Suprapubic skin (tissue), 4 donors: ENCODE measurements at regions not wholly inside any gene's neighbourhood (a gene's known extent, or its start where the extent isn't known, plus 50 kb on each side); places are given as distances from the start of the nearest gene placed in this dataset.
A peak's percentile ranks its signal among the peaks of the same experiment; 100 is the strongest.

Experiments used
- DNase-seq, 2 donors: peaks; one replicate each; pipeline ENCODE4 v3.0.0-alpha.2; 2019; ENCODE audit warnings: low spot score in 2 of 2
- H3K27ac ChIP-seq: fragments of 200-600 bp; sonication (generic); one replicate; pipeline ENCODE4 v1.5.1; 2019
- H3K27me3 ChIP-seq: fragments of 200-600 bp; sonication (generic); one replicate; pipeline ENCODE4 v1.5.1; 2019
- H3K36me3 ChIP-seq: fragments of 200-600 bp; sonication (generic); one replicate; pipeline ENCODE4 v1.5.1; 2019
- H3K4me1 ChIP-seq: fragments of 200-600 bp; sonication (generic); one replicate; pipeline ENCODE4 v1.5.1; 2019
- H3K4me3 ChIP-seq: fragments of 200-600 bp; sonication (generic); one replicate; pipeline ENCODE4 v1.5.1; 2019; ENCODE audit warnings: mild to moderate bottlenecking
- H3K9me3 ChIP-seq: fragments of 200-600 bp; sonication (generic); one replicate; pipeline ENCODE4 v1.5.1; 2019
- EP300 ChIP-seq: sonication (generic); formaldehyde crosslinking; IDR thresholded peaks from one replicate; pipeline ENCODE4 v1.6.1; 2017; ENCODE audit warnings: antibody characterized with exemption
- POLR2A ChIP-seq, 2 donors: fragments of 450-650 bp; IDR thresholded peaks; one replicate each; pipeline ENCODE4 v1.6.1; 2017; ENCODE audit warnings: antibody characterized with exemption in 2 of 2, mild to moderate bottlenecking in 2 of 2, moderate library complexity in 2 of 2
- POLR2AphosphoS5 ChIP-seq, 3 donors: sonication (generic); formaldehyde crosslinking; IDR thresholded peaks; one replicate each; pipeline ENCODE4 v1.6.1; 2017; ENCODE audit warnings: antibody characterized with exemption in 3 of 3
- WGBS: methylation state at CpG from one replicate; pipeline ENCODE4 v1.1.5; 2018; 5-methylcytosine and 5-hydroxymethylcytosine counted together
- TF ChIP-seq, protein P1 (sequence below), 2 donors: fragments of 200-600 bp in 1 of 2; fragments of 450-650 bp in 1 of 2; sonication (generic) in 1 of 2; IDR thresholded peaks; one replicate each; pipeline ENCODE4 v1.5.1; 2016 to 2019; ENCODE audit warnings: antibody characterized with exemption in 2 of 2, mild to moderate bottlenecking in 1 of 2, moderate library complexity in 1 of 2

DNA sequence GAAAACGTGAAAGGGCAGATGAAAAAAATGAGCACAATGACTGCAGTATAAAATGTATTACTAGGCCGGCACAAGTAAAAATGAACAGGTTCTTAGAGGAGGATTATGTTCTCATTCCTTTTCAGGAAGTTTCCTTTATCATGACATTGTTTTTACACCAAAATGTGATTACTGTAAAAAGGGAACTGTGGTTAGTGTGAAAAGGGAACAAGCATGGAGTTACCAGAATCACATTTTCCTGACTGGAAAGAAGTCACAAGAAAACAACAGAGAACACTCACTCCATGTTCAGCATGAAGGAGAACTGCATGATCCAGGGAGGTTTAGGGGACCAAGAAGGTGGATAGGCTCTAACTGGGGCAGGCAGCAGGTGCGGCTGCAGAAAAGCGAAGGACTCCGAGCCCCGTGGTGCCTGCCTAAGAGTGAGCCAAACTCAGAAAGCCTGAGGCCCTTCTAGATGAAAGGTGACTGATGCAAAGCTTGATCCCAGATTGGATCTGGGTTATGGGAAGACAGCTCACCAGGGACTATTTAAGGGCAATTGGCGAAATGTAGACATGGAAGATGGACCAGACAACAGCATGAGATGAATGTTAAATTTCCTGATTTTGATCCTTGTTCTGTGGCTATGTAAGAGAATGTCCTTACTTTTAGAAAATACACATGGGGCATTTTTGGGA lies 77.3 kb downstream of the CCR1 start:
- Histone ChIP-seq H3K27ac (peak overlapping the region; percentile 59), H3K36me3 (no peaks in the 10 kb centered on the region), H3K27me3 (no peaks in the 10 kb centered on the region), H3K9me3 (no peaks in the 10 kb centered on the region), H3K4me3 (no peak overlapping the region), H3K4me1 (peaks cover 3% of the 10 kb centered on the region)
- no peak for DNase-seq
- 57% methylated on average over 7 of the region's 7 CpGs for whole genome bisulfite sequencing
- TF ChIP-seq, protein P1, sequence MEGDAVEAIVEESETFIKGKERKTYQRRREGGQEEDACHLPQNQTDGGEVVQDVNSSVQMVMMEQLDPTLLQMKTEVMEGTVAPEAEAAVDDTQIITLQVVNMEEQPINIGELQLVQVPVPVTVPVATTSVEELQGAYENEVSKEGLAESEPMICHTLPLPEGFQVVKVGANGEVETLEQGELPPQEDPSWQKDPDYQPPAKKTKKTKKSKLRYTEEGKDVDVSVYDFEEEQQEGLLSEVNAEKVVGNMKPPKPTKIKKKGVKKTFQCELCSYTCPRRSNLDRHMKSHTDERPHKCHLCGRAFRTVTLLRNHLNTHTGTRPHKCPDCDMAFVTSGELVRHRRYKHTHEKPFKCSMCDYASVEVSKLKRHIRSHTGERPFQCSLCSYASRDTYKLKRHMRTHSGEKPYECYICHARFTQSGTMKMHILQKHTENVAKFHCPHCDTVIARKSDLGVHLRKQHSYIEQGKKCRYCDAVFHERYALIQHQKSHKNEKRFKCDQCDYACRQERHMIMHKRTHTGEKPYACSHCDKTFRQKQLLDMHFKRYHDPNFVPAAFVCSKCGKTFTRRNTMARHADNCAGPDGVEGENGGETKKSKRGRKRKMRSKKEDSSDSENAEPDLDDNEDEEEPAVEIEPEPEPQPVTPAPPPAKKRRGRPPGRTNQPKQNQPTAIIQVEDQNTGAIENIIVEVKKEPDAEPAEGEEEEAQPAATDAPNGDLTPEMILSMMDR (IDR thresholded peaks at IDR 0.05): no peak
- TF ChIP-seq EP300: no peak
- no peak for TF ChIP-seq POLR2AphosphoS5 (IDR thresholded peaks at IDR 0.05)
- TF ChIP-seq POLR2A (IDR thresholded peaks at IDR 0.05): no peak

DNA sequence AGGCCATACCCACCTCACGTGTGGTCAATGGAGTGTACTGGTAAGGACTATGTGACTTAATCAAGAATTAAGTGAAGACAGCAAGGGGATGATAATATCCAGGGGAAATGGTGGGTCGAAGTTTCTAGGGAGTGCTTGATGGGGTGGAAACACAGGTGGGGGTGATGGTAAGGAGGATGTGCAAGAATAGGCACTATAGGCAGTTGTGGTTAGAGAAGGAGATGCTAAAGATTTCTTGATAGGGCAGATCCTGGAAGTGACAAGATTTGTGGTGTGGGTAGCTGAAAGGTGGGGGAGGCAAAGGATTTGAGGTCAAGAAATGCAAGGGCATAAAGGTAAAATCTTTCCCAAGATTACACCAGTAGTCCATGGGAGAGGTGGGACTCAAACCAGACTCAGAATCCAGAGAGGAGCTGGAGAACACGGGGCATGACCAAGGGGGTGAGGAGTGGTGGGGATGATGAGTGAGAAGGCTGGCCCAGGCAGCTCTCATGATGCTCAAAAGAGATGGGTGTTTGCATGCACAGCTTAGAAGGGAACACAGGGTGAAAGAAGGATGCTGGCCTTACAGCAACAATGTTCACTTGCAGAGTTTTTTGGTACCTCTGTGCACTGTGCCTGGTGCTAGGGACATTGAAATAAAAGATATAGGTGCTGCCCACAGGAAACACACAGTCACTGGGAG lies 78.4 kb downstream of the CCR1 start:
- Histone ChIP-seq H3K27ac (no peak overlapping the region), H3K4me1 (peaks cover 3% of the 10 kb centered on the region), H3K36me3 (no peaks in the 10 kb centered on the region), H3K4me3 (no peak overlapping the region), H3K9me3 (no peaks in the 10 kb centered on the region), H3K27me3 (no peaks in the 10 kb centered on the region)
- WGBS: 63% methylated on average over 3 of the region's 3 CpGs
- no peak for DNase-seq
- no peak for TF ChIP-seq POLR2A (IDR thresholded peaks at IDR 0.05)
- TF ChIP-seq, protein P1 (IDR thresholded peaks at IDR 0.05): no peak
- no peak for TF ChIP-seq EP300
- TF ChIP-seq POLR2AphosphoS5 (IDR thresholded peaks at IDR 0.05): no peak

DNA sequence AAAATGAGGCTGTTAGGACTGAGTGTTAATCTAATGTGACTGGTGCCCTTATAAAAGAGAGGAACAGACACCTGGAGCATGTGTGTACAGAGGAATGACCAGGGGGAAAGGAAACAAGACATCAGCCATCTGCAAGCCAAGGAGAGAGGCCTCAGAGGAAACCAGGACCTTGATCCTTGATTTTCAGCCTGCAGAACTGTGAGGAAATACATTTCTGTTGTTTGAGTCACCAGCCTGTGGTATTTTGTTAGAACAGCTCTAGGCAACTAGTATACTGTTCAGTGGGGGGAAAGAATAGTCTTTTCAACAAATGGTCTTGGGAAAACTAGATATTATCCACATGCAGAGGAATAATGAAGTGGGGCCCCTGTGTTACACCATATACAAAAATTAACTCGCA lies 80.6 kb downstream of the CCR1 start:
- WGBS: 87% methylated on average over 1 of the region's 1 CpG
- no peaks in the 10 kb centered on the region for H3K27me3 ChIP-seq
- H3K4me1 ChIP-seq: peaks cover 10% of the 10 kb centered on the region
- H3K4me3 ChIP-seq: no peak overlapping the region
- TF ChIP-seq POLR2A (IDR thresholded peaks at IDR 0.05): no peak
- TF ChIP-seq, protein P1 (IDR thresholded peaks at IDR 0.05): no peak
- no peak for TF ChIP-seq EP300
- no peak for TF ChIP-seq POLR2AphosphoS5 (IDR thresholded peaks at IDR 0.05)
- no peak overlapping the region for H3K27ac ChIP-seq
- DNase-seq: no peak
- no peaks in the 10 kb centered on the region for H3K36me3 ChIP-seq
- no peaks in the 10 kb centered on the region for H3K9me3 ChIP-seq

DNA sequence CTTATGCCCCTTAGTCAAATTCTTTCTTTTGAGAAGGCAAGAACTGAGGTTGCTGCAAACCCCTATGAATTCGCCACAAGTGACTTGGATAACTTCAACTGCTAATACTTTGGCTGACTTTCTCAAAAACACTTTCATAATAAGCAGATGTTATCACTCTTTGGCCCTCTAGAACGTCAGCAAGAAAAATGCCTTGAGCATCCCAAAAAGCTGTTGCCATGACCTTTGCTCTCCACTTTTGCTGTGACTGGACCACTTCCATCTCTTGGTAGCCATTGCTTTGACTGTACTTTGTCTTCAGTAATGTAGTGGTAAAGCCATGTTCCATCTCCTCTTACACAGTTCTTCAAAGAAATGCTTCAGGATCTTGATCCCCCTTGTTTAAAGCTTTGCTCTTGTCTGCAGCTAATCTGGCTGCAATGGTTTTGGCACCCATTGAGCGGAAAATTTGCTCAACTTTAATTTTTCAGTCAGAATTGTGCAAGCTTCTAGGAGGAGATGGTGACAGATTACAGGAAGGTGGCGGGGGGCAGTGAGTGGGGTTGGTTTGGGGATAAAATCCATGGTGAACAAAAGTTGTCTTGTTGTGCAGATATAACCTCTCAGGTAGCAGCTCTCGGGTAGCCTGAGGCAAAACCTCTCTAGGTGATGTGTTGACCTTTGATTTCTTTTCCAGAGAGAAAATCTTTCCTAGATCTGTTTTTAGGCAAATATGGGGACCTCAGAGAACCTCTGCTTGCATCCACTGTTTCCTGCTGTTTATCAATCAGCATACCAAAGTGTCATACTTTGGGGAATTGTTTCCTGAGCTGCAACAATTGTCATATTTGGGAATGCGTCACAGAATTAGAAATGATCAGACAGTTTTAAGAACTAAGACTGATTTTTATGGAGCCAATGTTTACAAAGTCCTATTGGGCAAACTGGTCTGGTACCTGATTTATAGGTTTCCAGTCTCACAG lies 83.6 kb downstream of the CCR1 start:
- Histone ChIP-seq H3K36me3 (no peaks in the 10 kb centered on the region), H3K9me3 (no peaks in the 10 kb centered on the region), H3K4me1 (peaks cover 8% of the 10 kb centered on the region), H3K27me3 (no peaks in the 10 kb centered on the region), H3K27ac (no peak overlapping the region), H3K4me3 (no peak overlapping the region)
- WGBS: 60% methylated on average over 6 of the region's 6 CpGs
- TF ChIP-seq POLR2AphosphoS5 (IDR thresholded peaks at IDR 0.05): peak in 1 of 3 donors; percentile 14
- TF ChIP-seq, protein P1 (IDR thresholded peaks at IDR 0.05): no peak
- no peak for DNase-seq

DNA sequence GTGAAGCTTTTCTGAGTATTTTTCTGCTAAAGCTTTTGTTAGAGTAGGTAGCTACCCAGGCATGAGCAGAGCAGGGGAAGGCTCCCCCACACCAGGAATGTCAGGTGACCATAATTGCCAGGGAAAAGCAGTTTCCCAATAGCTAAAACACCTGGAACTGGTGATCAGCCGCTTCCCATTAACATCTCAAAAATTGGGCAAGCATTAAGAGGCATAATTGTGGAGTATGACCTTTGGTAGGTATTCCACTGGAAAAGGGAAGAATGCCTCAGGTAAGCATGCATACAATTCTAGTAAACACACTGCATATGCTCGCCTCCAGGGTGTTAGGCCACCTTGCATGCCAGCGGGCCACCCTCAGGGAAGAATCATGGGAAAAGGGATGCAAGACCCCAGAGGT lies 84.5 kb downstream of the CCR1 start:
- DNase-seq: no peak
- TF ChIP-seq, protein P1 (IDR thresholded peaks at IDR 0.05): no peak
- TF ChIP-seq POLR2AphosphoS5 (IDR thresholded peaks at IDR 0.05): no peak
- TF ChIP-seq EP300: no peak
- no peak for TF ChIP-seq POLR2A (IDR thresholded peaks at IDR 0.05)
- Histone ChIP-seq H3K4me1 (peaks cover 8% of the 10 kb centered on the region), H3K36me3 (no peaks in the 10 kb centered on the region), H3K9me3 (no peaks in the 10 kb centered on the region), H3K27ac (no peak overlapping the region), H3K4me3 (no peak overlapping the region), H3K27me3 (no peaks in the 10 kb centered on the region)
- WGBS: 90% methylated on average over 3 of the region's 3 CpGs
